Motor neuron (in vitro differentiated cells): ENCODE measurements at regions not wholly inside any gene's neighbourhood (a gene's known extent, or its start where the extent isn't known, plus 50 kb on each side); places are given as distances from the start of the nearest gene placed in this dataset.
A peak's percentile ranks its signal among the peaks of the same experiment; 100 is the strongest.

Experiments used
- ATAC-seq, 8 experiments: fragments of 200-7000 bp; cut with Tn5 transposase; replicated peaks in 6 of 8; 2 replicates each; pipeline ENCODE4 v1.8.0; 2021; ENCODE audit warnings: mild to moderate bottlenecking in 8 of 8, moderate library complexity in 8 of 8
- H3K27ac ChIP-seq, 2 donors: fragments of 250-450 bp; sonication (Bioruptor Pico); 2 replicates each; pipeline ENCODE4 v1.9.0; 2021; ENCODE audit warnings: antibody characterized with exemption in 2 of 2, mild to moderate bottlenecking in 2 of 2, moderate library complexity in 1 of 2
- H3K4me1 ChIP-seq, 2 donors: fragments of 250-450 bp; sonication (Bioruptor Pico); replicated peaks in 1 of 2; 2 replicates each; pipeline ENCODE4 v1.6.1; 2021; ENCODE audit warnings: antibody characterized with exemption in 2 of 2, mild to moderate bottlenecking in 2 of 2, moderate library complexity in 1 of 2
- H3K4me3 ChIP-seq, 5 donors: fragments of 250-450 bp; sonication (Bioruptor Pico); 2 replicates each; pipeline ENCODE4 v1.9.0; 2021; ENCODE audit warnings: antibody characterized with exemption in 5 of 5, mild to moderate bottlenecking in 5 of 5, moderate library complexity in 4 of 5
- WGBS, 10 experiments: fragments of 450-650 bp; shearing (Covaris generic); methylation state at CpG; one replicate each; pipeline ENCODE4 v1.0.0; 2022; 5-methylcytosine and 5-hydroxymethylcytosine counted together
- in situ Hi-C, 9 experiments: fragments of 400-800 bp; cut with MboI; loops; one replicate each; pipeline ENCODE4 v1.15.0; 2021; ENCODE audit warnings: low sequenced_read_pairs in 9 of 9, low pct_unique_long_range_greater_than_20kb in 2 of 9; ENCODE audit not compliant: unreplicated experiment in 9 of 9

DNA sequence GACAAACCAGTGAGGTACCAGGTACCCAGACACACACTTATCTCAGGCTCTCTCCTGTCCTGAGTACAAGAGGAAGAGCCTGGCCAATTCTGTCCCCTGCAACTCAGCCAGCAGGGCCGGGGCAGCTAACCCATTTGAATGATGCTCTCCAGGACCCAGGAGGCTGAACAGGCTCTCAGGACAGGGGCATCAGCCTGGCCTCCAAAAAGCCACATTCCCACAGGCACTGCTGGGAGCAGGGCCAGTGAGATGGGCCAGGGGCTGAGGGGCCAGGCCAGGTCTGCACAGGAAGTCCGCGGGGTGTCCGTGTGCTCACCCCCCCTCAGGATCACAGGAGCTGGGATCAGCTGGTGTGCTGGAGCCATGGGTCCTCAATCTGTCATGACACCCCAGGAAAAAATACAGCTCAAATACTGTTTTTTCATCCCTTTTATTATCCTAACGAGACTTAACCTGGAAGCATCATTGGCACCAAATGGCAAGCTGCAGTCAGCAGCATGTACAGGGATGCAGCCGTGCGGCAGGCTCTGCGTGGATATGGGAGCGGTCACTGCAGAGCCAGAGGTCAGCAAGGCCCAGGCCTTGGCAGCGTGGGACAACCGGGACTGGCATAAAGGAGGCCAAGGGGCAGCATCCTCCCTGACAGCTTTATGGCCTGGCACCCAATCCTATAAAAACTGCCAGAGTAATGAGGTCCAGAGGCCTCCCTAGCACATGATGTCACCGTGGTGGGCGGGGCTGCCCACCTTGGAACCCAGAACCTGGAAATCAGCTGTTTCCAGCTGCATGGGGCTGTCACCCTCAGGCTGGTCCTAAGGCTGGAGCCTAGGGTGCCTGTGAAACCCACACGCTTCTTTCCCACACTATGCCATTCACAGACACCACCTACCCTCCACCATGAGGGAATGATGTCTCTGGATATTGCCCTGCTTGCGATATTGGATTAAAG is 276.7 kb downstream of the C16orf95 start:
- 0 to 100% (median 53%) methylated on average over 1 to 8 of the region's 15 CpGs; no CpG with 5 or more reads in 3 of the 10 experiments for WGBS, 10 experiments
- H3K27ac ChIP-seq, result no peak overlapping the region
- no peak overlapping the region for H3K4me3 ChIP-seq
- in situ Hi-C loops, result no loop called here
- ATAC-seq, result no peak
- H3K4me1 ChIP-seq, result peaks cover 0 to 10% of the 10 kb centered on the region in 2 donors

DNA sequence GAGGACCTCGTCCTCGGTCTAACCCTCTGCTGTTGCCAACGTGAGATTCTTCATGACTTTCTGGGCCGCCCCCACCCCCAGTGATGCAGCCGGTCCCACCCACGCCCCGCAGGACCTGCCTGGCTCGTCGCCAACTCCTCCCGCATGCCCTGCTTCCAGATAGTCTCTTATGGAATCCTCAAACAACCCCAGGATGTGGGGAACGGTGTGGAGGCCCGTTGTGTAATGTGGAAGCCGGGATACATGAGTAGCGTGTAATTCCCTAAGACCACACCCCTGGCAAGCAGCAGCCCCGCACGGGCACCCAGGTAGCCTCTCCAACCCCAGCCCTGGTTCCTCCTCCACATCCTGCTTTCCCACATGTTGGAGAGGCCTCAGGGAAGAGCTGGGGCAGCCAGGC is 275.9 kb downstream of the C16orf95 start:
- WGBS, 10 experiments, result 60% methylated on average over 2 of the region's 16 CpGs; no CpG with 5 or more reads in 9 of the 10 experiments
- Histone ChIP-seq H3K4me1 (peaks cover 0 to 10% of the 10 kb centered on the region in 2 donors), H3K27ac (no peak overlapping the region), H3K4me3 (no peak overlapping the region)
- ATAC-seq, result no peak
- in situ Hi-C loops, result no loop called here

DNA sequence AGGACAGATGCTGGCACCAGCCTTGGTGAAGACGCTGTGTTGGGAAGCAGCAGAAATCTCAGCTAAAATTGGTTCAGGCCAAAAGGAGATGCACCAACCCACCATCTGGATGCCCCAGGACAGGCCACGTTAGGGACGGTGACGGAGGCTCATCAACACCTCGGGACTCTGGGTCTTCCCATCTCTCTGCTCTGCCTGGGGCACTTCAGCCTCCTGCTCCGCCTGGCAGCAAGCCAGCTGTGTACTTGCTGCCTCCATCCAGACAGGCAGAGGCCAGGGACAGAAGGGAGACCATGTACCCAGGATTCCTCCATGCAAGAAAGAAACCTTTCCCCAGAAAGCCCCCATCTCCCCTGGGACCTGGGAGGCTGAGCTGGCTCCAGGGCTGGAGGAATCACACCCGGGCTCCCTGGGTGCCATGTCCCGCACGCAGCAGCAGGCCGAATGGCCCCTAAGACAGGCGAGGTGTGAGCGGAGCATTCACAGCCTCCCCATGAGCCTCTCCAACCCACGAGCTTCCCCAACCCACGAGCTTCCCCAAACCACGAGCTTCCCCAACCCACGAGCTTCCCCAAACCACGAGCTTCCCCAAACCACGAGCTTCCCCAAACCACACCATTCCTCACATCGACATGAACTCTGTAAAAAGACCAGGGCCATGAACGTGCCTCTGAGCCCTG is 274.5 kb downstream of the C16orf95 start:
- Histone ChIP-seq H3K4me3 (no peak overlapping the region), H3K4me1 (peaks cover 0 to 12% of the 10 kb centered on the region in 2 donors), H3K27ac (no peak overlapping the region)
- no peak for ATAC-seq
- 0 to 10% methylated on average over 1 to 2 of the region's 20 CpGs; no CpG with 5 or more reads in 8 of the 10 experiments for WGBS, 10 experiments
- in situ Hi-C loops, result no loop called here

DNA sequence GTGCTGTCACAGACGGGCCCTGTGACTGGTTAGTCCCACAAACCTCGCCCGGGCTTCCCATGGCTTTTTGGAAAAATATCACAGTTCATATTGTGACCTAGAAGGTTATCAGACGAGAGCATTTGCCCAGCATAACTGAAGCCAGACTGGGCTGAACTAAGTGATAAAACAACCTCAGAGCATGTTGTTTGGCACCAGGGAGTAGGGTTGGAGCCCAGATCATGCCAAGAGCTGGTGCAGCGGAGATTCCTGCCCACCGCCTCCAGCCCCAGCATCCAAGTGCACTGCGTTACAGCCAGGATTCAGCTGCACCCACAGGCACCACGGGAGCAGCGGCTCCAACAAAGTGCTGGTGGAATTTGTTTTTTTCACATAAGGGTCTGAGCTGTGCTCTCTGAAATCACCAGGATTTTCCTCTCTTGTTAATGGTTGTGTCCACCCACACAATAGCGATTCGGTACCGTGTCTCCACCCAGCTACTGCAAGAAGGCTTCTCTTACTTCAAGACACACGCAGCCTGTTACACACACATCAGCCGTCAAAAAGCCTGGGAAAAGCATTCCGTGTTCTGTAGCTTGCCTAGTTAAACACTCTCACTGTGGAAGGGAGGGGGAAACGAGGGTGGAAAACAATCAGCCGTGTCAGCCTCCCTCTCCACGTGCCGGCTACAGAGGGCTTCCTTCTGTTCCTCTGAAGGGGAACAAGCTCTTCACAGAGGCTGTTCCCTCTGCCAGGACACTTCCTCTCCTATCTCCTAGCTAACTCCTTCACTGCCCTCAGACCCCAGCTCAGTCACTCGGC is 273.8 kb downstream of the C16orf95 start:
- WGBS, 10 experiments, result 0 to 60% (median 49%) methylated on average over 1 to 11 of the region's 20 CpGs; no CpG with 5 or more reads in 3 of the 10 experiments
- peak in 5 of 8 experiments; percentile 67 to 80 (median 73) for ATAC-seq
- no peak overlapping the region for H3K27ac ChIP-seq
- H3K4me3 ChIP-seq, result no peak overlapping the region
- H3K4me1 ChIP-seq, result peaks cover 0 to 12% of the 10 kb centered on the region in 2 donors
- in situ Hi-C loops, result no loop called here

GRCh38 chr16:87044032-87044382 is 273.2 kb downstream of the C16orf95 start:
- ATAC-seq, result peak in 5 of 8 experiments; percentile 22 to 52 (median 29)
- in situ Hi-C loops, result no loop called here
- 0 to 90% (median 58%) methylated on average over 1 to 4 of the region's 8 CpGs; no CpG with 5 or more reads in 6 of the 10 experiments for WGBS, 10 experiments
- H3K27ac ChIP-seq, result no peak overlapping the region
- peaks cover 0 to 12% of the 10 kb centered on the region in 2 donors for H3K4me1 ChIP-seq
- no peak overlapping the region for H3K4me3 ChIP-seq

DNA sequence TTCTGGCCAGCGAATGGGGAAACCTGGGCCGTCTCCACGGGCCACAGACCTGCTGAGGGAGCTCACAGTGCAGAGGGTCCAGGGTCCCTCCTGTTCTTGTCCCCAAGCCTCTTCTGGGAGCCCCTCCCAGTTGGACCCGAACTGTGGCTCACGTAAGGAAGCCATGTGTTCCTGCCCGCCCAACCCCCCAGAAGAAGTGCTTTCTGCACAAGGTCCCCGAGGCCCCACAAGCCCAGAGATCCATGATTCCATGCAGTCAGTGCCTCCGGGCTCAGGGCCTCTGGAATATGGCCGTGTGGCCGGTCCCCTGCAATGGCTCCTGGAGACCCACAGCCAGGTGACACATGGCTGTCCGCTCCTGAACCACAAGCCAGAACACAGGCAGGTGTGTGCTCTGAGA is 272.4 kb downstream of the C16orf95 start:
- 82 to 96% methylated on average over 3 of the region's 11 CpGs; no CpG with 5 or more reads in 8 of the 10 experiments for WGBS, 10 experiments
- in situ Hi-C loops, result no loop called here
- no peak for ATAC-seq
- no peak overlapping the region for H3K4me3 ChIP-seq
- no peak overlapping the region for H3K27ac ChIP-seq
- peaks cover 0 to 12% of the 10 kb centered on the region in 2 donors for H3K4me1 ChIP-seq

DNA sequence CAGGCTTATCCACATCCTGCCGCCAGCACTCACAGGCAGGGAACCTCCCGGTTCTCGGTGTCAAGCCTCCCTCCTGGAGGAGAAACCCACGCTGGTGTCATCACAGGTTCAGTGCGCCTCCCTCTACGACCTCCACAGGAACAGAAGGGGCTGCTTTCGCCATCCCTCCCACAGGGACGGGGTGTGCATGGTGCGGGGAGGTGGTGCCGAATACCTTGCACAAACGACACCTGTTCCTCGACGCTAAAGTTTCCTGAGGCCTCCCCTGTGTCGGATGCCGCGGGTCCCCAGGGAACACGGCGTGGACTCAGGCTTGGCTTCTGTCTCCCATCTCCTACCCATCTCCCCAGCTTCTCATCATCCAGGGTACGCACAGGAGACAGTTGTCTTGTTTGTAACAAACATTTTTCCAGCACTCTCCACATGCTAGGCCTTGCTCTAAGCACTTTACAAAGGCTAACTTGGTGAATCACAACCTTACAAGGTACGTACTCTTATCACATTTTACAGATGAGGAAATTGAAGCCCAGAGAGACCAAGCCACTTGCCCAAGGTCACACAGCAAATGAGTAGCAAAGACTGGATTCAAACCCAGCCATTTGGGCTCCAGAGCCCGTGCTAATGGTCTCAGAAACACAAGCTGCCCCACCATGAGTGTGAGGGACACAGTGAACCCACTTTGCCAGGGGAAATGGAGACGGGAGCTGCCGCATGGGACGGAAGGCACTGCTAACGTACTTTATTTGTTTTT is 271.6 kb downstream of the C16orf95 start:
- in situ Hi-C loops, result no loop called here
- ATAC-seq, result no peak
- Histone ChIP-seq H3K4me1 (peaks cover 0 to 12% of the 10 kb centered on the region in 2 donors), H3K27ac (no peak overlapping the region), H3K4me3 (no peak overlapping the region)
- 56 to 100% (median 88%) methylated on average over 2 to 12 of the region's 25 CpGs; no CpG with 5 or more reads in 3 of the 10 experiments for WGBS, 10 experiments

GRCh38 chr16:87046235-87046634 is 271.0 kb downstream of the C16orf95 start:
- no peak overlapping the region for H3K4me3 ChIP-seq
- WGBS, 10 experiments, result 70 to 89% (median 79%) methylated on average over 1 to 6 of the region's 9 CpGs; no CpG with 5 or more reads in 6 of the 10 experiments
- in situ Hi-C loops, result no loop called here
- H3K27ac ChIP-seq, result no peak overlapping the region
- H3K4me1 ChIP-seq, result peaks cover 0 to 12% of the 10 kb centered on the region in 2 donors
- no peak for ATAC-seq

- peaks cover 0 to 12% of the 10 kb centered on the region in 2 donors for H3K4me1 ChIP-seq
- peak in 1 of 8 experiments; percentile 15 for ATAC-seq
- in situ Hi-C loops, result no loop called here
- no peak overlapping the region for H3K4me3 ChIP-seq
- no peak overlapping the region for H3K27ac ChIP-seq
- WGBS, 10 experiments, result 7 to 82% (median 64%) methylated on average over 1 to 8 of the region's 13 CpGs; no CpG with 5 or more reads in 2 of the 10 experiments
These were observed 269.8 kb downstream of the C16orf95 start for GRCh38 chr16:87047221-87048037.

DNA sequence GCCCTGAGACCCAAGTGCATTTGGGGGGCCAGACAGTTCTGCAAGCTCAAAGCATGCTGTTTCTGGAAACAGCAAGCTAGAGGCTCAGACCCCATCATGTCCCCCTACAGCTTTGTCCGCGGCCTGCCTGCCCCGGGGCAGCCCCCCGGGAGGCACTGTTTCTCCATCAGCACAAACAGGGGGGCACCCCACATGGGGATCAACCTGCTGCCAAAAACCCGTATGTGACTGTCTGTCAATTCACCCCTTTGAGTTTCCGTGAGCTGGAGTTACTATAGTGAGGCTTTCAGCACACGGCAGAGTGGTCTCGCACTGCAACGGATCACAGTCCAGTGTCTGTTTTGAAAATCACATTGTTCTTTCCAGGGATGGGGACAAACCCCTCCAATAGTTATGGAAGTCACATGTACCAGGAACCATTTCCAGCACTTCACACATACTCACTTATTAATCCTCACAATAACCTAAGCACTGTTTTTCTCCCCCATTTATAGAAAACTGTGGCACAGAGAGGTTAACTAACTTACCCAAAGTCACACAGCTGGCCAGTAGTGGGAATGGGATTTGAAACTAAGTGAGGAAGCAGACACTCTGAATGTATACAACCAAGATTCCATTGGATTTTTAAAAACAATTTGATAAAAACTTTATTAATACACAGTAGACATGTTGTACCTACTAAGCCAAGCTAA is 269.0 kb downstream of the C16orf95 start:
- in situ Hi-C loops, result no loop called here
- Histone ChIP-seq H3K4me3 (no peak overlapping the region), H3K27ac (no peak overlapping the region), H3K4me1 (peaks cover 0 to 12% of the 10 kb centered on the region in 2 donors)
- WGBS, 10 experiments, result 60 to 69% (median 61%) methylated on average over 1 to 5 of the region's 9 CpGs; no CpG with 5 or more reads in 7 of the 10 experiments
- no peak for ATAC-seq

GRCh38 chr16:87048730-87049115 is 268.5 kb downstream of the C16orf95 start:
- peaks cover 0 to 7% of the 10 kb centered on the region in 2 donors for H3K4me1 ChIP-seq
- no peak overlapping the region for H3K27ac ChIP-seq
- 46 to 96% (median 91%) methylated on average over 1 to 8 of the region's 8 CpGs; no CpG with 5 or more reads in 4 of the 10 experiments for WGBS, 10 experiments
- no peak overlapping the region for H3K4me3 ChIP-seq
- ATAC-seq, result no peak
- in situ Hi-C loops, result no loop called here
